Medulla oblongata (tissue), 1 donor: ENCODE measurements at regions not wholly inside any gene's neighbourhood (a gene's known extent, or its start where the extent isn't known, plus 50 kb on each side); places are given as distances from the start of the nearest gene placed in this dataset.
"Not testable (repeated sequence)": the region's sequence is repeated elsewhere in the genome, so short reads cannot be mapped to it uniquely, and the experiment has no call there.

Source experiments
- DNase-seq: peaks from one replicate; pipeline ENCODE4 v3.0.0-alpha.2; 2015; ENCODE audit errors: extremely low spot score

DNA sequence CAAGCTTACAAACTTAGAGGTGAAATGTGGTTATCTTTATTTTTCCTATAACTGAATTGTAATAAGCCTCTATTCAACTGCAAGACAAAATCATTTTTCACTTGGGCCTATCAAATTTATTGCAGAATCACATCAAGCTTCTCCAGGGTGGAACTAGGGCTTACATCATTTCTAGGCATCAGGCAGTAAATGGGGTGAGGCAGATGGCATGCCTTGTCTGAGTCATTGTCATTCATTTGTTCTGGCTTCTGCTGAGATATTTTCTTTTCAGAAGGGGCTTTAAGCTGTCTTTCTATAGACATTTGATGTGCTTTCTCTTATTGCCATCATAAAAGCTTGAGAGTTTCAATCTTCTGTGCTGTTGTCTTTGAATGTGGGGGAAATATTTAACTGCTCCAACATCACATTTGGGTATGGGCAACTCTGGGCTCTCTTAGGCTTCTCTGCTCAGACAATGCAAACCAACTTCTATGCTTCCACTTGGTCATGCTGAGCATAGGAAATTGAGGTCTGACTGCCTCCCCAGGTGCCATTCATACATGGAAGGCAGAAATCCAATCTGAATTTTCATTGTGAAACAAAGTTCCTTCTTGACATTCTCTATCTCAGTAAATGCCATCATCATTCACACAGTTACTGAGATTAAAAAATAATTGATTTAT lies 225.8 kb upstream of the GIMD1 start:
- no peak for DNase-seq

DNA sequence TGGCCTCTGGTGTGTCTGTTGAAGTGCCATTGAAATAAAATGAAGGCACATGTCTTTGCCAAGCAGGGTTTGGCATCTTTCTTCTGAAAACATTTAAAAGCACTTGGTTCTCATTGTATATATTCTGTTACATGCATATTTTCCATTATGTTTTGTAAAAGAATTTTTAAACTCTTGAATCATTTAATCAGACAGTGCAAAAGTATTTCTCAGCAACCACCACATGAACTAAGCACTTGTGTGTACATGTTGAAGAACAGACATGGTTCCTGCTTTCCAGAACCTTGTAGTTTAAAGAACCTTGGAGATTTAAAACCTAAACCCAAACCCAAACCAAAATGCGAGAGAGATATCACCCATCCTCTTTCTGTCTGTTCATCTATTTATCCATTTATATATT lies 220.3 kb upstream of the GIMD1 start:
- no peak for DNase-seq

DNA sequence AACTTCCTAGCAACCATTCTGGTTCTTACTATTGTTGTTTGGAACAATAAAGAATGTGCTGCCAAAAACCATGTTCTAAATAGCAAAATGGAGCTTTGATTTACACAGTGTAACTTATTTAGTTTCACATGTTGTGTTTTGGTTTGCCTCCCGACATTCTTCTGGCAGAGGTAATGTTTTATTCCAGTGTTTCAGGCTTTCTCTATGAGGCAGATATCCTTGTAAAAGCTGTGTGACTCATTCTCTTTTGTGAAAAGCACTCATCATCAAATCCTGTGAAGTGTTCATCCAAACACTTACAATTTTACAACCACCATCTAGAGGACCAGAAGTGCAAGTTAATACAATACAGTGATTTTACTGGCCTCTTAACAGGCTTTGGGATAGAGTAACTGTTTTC lies 219.0 kb upstream of the GIMD1 start:
- DNase-seq = no peak

- no peak for DNase-seq
Measured at GRCh38 chr4:106585915-106586349, 217.4 kb upstream of the GIMD1 start.

GRCh38 chr4:106584337-106584989 lies 215.9 kb upstream of the GIMD1 start:
- no peak for DNase-seq

DNA sequence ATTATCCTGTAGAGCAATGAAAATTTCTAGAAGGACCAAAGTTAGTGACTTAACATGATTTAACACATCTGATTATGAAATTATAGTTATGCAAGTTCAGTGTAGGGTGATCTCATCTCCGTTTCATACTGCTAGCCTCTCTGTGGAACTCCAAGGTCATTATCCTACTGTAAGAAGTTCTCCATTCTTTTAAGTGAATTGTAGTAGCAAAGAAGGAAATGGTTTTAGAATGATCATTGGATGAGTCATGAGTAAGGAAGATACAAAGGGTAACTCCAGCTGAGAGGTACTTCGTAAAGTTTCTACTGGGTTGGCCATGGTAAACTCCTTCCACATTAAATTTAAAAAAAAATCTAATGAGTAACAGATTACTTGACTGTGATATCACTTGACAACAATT lies 215.0 kb upstream of the GIMD1 start:
- DNase-seq = no peak

DNA sequence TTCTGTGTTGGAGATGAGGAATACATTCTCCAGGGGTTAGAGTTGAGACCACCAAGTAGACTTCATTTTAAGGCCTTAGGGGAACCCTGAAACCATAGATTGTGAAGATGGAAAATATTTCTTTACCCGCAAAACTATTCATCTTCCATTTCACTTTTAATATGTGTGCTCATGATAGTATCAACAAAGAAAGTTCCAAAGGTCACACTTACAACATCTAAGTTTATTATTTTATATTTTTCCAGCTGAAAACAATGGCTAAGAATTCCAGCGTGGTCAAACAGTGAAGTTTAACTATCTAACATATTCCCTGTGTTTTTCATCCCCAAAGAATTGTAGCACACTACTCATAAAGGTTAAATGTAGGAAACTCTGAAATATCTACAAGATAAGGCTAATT lies 214.5 kb upstream of the GIMD1 start:
- DNase-seq = no peak

DNA sequence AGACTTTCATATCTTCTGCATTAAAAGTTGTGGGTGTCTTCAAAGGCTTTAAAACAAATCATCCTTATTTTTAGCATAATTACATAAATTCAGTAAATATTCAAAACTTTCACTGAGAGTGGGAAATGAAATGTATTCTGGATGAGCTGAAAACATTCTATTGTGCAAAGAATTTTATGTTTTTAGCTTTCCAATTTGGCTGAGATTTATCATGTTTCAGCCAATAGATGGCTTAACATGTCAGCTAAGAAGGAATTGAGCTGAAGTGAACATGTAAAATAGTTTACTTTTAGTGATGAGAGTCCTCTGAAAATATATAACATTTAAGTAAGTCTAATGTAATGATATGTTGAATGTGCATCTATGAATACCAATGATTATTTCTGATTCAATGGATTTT lies 213.5 kb upstream of the GIMD1 start:
- DNase-seq = no peak

DNA sequence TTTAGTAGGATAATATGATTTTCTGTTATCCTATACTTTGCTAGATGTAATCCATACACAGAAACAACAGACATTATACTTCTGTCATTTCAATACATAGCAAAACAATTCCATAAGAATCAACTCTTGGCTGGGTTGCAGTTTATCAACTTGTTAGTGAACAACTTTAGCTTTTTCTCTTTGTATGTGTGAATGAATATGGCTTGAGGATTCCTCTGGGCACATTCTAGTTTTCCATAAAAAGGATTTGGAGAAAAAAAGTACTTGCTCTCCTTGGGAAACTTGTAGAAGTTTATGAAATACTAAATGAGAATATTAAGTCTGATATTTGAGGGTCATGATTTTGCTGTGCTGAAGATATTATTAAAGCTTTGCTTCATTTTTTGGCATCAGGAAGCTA lies 210.7 kb upstream of the GIMD1 start:
- DNase-seq = no peak

- no peak for DNase-seq
Measured at GRCh38 chr4:106569146-106570031, 200.8 kb upstream of the GIMD1 start.

- no peak for DNase-seq
Measured at GRCh38 chr4:106565727-106566126, 197.1 kb upstream of the GIMD1 start.

GRCh38 chr4:106563637-106564036 lies 195.1 kb upstream of the GIMD1 start:
- not testable (repeated sequence) for DNase-seq

DNA sequence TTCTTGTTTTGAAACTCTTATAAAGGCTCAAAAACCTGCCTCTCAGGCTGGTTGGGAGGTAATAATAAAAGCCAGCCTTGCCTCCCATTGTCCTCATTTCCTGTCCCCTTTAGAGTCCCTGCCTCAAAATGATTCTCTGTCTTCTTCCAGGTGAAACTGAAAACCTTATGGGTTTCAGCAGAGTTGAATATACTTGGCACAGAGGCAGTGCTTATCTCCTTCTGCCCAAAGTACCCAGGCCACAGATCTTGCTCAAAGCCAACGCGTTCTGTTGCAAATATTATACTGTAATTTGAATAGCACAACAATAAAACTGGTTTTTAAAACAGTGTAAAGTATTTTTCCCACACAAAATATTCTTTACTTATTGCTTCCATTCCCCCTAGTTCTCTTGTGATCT lies 183.1 kb upstream of the GIMD1 start:
- DNase-seq = no peak

- DNase-seq = no peak
Measured at GRCh38 chr4:106548446-106549044, 180.0 kb upstream of the GIMD1 start.

DNA sequence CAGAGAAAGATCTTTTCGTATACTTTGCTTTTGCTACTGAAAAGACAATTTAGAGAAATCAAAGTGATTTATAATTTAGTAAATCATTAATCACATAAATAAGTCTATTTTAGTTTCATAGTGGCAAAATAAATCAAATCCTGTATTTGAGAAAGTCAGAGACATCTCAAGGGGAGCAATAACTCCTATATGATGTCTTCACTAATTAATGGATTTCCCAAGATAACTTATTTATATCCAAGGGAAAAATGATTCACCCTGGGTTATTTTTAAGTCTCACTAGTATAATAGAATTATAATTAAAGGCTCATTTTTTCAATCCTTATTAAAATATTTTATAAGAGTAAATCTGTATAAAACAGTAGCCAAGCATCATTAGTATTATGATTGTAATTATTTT lies 177.8 kb upstream of the GIMD1 start:
- DNase-seq = no peak

- not testable (repeated sequence) for DNase-seq
Measured at GRCh38 chr4:106542609-106543008, 174.0 kb upstream of the GIMD1 start.

- no peak for DNase-seq
Measured at GRCh38 chr4:106541253-106541652, 172.7 kb upstream of the GIMD1 start.

DNA sequence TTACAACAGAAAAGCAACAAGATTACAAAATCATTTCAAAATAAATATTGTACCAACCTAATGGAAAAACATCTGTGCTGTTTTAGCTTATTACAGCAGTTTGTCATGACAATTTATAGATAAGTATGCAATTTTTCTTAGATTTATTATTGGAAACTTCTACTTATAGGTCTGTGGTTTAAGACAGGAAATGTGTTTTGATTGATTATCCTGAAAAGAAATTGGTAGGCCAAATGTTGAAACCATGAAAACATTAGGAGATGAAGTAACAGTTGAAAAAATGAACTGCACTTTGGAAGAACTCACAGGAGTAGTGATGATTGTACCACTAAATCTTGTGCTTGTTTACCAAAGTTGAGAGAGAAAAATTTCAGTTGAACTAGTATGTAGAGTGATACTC lies 162.2 kb upstream of the GIMD1 start:
- no peak for DNase-seq

DNA sequence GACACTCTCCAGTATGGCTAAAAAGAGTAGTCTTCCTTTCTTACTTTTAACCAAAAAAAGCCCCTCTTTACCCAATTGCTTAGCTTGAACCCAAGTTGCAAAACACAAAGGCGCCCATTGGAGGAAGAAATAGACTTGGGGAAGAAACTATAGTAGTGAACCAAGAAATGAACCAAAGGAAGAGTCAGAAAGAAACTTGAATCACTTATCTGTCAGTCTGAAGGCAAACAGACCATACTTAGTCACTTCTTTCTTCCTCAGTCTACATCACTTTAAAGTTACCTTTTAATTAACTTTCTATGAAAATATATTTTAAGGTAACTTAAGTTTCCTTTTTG lies 161.4 kb upstream of the GIMD1 start:
- DNase-seq = no peak

- DNase-seq = no peak
Measured at GRCh38 chr4:106529348-106530023, 160.9 kb upstream of the GIMD1 start.

DNA sequence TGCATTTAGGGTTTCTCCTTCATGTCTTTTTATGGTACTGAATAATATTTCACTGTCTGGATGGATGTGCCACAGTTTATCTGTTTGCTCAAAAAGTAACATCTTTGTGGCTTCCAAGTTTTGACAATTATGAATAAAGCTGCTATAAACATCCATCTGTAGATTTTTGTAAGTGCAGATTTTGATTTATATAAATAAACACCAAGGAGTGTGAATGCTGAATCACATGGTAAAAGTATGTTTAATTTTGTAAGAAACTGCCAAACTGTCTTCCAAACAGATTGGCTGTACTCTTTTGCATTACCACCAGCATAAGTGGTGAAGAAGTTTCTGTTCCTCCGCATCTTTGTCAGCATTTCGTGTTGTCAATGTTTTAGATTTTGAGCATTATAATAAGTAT lies 158.7 kb upstream of the GIMD1 start:
- DNase-seq = no peak

DNA sequence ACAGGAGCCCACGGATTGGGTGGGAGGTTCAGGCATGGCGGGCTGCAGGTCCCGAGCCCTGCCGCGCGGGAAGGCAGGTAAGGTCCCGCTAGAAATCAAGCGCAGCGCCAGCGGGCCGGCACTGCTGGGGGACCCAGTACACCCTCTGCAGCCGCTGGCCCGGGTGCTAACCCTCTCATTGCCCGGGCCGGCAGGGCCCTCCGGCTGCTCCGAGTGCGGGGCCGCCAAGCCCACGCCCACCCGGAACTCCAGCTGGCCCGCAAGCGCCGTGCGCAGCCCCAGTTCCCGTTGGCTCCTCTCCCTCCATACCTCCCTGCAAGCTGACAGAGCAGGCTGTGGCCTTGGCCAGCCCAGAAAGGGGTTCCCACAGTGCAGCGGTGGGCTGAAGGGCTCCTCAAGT lies 156.8 kb upstream of the GIMD1 start:
- not testable (repeated sequence) for DNase-seq
